HG02798 (cell line): ENCODE measurements at regions not wholly inside any gene's neighbourhood (a gene's known extent, or its start where the extent isn't known, plus 50 kb on each side); places are given as distances from the start of the nearest gene placed in this dataset.

Source experiments
- ATAC-seq: cut with Tn5 transposase; IDR thresholded peaks from one replicate; pipeline ENCODE4 v1.9.1; 2021; ENCODE audit warnings: mild to moderate bottlenecking; ENCODE audit not compliant: unreplicated experiment, poor library complexity

DNA sequence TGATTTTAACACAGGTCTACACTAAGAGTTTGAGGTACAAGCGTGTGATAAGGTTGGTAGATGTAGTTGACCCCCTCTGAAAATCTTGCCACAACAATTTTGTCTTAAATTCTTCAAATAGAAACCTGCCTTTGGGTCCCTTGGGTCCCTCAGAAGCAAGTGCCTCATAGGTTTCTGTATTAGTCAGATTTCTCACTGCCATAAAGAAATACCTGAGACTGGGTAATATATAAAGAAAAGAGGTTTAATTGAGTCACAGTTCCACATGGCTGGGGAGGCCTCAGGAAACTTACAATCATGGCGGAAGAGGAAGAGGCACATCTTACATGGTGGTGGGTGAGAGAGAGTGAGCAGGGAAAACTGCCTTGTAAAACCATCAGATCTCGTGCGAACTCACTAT lies 301.2 kb downstream of the MAP2K6 start:
- ATAC-seq, result no peak

DNA sequence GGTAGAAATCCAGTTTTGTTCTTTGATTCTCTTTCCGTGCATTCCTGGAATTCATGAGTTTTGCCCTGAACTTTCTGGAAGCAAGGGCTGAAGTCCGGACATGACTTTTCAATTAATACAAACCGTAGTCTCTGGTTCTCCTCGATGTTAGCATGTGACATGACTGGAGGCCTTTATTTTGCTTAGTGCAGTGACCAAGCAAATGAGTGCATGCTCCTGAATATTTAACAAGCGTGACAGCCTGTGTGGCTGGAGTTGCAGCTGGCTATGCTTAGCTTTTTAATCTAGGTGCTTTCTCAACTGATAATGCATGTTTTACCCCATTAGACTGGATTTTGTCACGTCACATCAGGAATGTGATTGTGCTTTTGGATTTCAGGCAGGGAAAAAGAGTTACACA lies 302.1 kb downstream of the MAP2K6 start:
- no peak for ATAC-seq

DNA sequence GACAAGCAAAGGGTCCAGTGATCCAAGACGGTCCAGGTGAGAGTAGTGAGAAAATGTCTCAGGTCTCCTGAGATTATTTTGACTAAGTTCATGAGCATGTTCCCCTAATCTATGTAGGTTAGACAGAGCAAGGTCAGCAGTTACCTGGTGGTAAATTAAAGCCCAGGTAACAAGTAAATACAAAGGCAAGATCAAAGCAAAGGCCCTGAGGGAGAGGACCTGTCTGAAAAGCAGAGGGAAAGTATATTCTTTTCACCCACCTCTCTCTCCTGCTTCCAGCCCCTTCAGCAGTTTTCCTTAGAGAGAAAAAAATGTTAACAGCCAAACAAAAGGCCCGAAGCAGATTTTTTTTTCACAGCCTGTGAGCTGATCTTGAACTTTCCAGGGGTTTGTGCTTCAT lies 302.7 kb downstream of the MAP2K6 start:
- no peak for ATAC-seq

GRCh38 chr17:69717819-69718218 lies 303.3 kb downstream of the MAP2K6 start:
- ATAC-seq, result no peak

- ATAC-seq, result no peak
Measured at GRCh38 chr17:69719474-69720048, 305.1 kb downstream of the MAP2K6 start.

DNA sequence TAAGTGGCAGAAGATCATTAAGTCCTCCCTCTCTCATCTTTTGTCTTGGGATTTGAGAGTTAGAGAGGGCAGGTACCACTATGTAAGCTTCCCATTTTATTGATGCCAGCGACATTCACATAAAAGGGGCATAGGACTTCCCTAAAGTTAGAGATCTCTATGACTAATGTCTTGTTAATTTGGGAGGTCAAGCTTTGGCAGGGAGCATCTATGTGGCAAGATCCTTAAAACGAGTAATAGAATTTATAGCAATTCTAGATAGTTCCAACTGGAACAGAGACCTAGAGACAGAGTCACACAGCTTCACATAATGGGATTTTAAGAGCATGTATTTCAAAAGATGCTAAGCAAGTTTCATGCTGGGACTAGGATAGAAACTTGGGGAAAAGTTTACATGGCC lies 308.0 kb downstream of the MAP2K6 start:
- no peak for ATAC-seq

GRCh38 chr17:69723316-69723715 lies 308.8 kb downstream of the MAP2K6 start:
- ATAC-seq, result no peak

GRCh38 chr17:69723741-69724140 lies 309.2 kb downstream of the MAP2K6 start:
- no peak for ATAC-seq

DNA sequence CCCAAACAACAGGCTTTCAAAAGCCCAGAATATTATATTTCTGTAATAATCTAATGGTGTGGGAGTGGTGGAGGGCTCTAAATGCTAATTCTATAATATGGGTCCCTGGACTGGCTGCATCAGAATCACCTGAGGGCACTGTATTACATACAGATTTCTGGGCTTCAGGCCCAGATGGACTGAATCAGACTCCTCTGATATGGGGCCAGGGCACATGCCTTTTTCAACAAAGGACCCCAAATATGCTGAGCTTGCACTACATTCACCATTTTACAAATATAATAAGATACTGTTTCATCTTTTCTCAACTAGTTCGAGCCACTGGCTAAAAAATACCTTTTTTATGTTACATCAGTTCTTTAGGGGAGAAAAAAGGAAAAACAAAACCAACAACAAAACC lies 309.7 kb downstream of the MAP2K6 start:
- no peak for ATAC-seq

DNA sequence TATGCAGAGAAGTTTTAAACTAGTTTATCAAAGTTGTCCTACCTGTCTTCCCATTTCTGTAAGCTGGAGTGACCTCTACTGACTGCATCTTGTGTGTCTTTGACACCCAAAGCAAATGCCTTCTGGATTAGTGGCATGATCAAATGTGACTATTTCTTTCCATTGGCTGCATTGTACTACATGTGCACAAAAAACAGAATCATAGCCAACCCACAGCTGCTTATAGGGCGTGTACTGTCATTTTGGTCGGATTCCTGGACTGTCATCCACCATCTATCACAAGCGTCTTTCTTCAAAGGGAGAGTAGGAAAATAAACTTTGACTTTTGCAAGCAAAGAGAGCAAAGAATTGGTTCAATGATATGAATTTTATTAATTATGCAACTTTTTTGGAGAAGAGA lies 310.6 kb downstream of the MAP2K6 start:
- no peak for ATAC-seq

DNA sequence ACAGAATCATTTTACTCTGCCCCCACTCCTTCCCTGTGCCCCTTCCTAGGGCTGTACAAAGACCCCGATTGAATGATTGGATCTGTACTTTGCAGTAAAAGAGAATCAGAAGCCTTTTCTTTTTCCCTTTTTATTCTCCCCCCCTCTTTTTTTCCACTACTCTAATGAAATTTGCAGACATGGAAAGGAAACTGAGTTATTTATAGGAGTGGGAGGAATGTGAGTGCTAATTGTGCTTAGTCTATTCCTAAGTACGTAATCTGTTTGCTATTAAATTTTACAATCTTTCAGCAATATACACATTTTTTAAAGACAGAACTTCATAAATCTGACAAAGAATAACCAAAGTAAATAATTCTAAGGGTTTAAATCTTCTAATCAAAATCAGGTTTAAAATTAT lies 314.3 kb downstream of the MAP2K6 start:
- ATAC-seq, result no peak

DNA sequence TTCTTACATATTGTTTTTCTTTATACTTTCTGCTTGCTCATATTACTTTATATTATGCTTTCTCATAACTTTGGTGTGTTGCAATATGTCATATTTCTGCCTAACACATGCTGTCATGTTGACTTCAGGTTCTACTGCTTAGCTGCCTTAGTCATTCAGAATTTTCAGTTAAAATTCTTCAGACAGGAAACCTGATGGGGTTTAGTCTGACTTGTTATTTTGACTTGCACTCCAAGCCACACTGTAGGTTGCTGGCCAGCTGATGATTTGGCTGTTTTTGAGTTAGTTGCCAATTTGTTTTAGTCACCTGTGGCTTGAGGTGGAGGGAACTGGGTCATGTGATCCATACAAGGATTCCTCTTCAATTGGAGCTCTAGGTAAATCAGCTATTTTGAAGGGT lies 315.4 kb downstream of the MAP2K6 start:
- ATAC-seq, result no peak

DNA sequence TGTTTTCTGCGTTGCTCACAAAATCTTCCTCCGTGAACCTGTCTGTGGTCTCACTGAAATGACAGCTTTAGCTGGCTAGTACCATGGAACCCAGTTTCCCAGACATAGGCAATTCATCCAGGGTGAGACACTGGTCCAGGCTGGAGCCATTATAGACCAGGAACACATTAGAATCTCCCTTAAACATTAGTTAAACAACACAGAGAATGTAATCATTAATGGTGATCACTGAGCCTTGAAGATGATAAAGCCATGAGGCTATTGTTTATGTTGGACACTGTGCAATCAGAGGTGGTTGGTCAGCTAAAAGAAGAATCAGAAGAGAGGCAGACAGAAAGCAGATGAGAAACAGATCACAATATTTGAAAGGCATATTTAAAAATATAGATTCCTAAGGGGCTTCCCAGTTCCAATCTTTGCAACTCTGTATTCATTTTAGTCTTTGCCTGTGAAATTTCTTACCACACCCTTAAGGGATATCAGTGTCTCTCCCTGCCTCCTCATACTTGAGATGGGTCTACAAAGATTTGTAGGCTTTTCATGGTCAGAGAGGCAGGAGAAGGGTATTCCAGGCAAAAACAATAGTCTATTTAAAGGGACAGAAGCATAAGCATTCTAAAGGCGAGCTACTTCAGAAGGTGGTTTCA lies 317.9 kb downstream of the MAP2K6 start:
- ATAC-seq, result no peak

DNA sequence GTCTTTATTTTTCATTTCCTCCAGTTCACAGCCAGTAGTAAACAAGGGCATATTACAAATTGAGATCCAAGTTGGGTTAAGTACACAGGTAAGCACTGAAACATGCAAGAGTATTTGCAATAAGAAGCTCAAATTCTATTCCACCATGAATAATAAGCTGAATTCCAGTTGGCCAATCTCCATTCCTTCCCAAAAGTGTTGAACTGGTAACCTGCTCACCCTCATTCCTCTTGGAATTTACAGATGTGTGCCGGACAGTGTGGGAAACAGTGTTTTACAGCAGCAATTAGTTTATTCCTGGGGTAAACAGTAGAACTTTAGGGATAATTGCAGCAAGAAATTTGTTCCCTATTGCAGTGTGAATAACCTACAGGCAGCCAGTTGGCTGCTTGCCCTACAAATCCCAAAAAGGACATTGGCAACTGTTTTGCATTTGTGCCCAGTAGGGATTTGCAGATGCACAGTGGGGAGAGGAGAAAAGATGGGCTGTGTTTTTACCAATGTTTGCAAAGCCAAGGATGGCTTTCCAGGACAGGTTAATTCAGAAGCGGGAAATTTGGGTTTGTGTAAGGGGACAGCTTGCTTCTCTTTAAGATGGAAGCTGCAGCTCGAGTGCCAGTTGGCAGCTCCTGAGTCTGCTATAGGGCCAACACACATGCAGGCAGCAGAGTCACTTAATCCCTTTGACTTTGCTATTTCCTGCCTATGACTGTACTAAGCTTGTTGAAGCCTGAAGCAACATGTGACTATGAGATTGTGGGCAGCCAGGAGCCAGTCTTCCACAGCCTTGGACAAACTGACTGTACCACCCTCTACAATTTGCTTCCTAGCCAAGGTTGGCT lies 318.9 kb downstream of the MAP2K6 start:
- ATAC-seq, result no peak

DNA sequence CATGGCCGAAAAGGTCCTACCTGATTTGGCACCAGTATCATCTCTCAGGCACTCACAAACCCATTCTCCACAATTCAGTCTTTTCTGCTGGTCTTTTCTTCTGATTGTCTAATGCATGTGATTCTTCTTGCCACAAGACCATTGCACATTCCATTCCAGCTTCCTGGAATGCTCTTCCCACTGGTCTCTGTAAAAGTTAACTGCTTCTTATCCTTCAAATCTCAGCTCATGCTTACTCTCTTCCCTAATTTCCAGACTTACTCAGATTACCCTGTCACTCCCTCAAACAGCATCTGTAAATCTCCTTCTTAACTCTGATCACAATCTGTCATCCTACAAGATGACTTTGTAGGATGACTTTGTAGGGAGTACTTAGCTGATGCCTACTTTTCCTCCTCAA lies 320.2 kb downstream of the MAP2K6 start:
- ATAC-seq, result no peak

- no peak for ATAC-seq
Measured at GRCh38 chr17:69735285-69735684, 320.8 kb downstream of the MAP2K6 start.

- no peak for ATAC-seq
Measured at GRCh38 chr17:69743091-69743490, 328.6 kb downstream of the MAP2K6 start.

- ATAC-seq, result no peak
Measured at GRCh38 chr17:69744512-69745070, 330.1 kb downstream of the MAP2K6 start.

DNA sequence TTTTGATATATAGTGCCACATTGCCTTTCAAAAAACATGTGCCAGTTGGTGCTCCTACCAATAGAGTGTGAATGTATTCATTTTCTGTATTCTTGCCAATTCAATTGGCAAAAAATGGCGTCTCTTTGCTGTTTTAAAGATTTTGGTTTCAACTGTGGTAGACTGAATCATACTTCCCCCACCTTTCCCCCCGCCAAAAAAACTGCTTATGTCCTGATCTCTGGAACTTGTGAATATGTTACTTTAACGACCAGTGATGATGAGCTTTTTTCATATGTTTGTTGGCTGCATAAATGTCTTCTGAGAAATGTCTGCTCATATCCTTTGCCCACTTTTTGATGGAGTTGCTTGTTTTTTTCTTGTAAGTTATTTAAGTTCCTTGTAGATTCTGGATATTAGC lies 325.1 kb upstream of the KCNJ16 start:
- ATAC-seq, result no peak

GRCh38 chr17:69757688-69758430 lies 317.2 kb upstream of the KCNJ16 start:
- no peak for ATAC-seq

DNA sequence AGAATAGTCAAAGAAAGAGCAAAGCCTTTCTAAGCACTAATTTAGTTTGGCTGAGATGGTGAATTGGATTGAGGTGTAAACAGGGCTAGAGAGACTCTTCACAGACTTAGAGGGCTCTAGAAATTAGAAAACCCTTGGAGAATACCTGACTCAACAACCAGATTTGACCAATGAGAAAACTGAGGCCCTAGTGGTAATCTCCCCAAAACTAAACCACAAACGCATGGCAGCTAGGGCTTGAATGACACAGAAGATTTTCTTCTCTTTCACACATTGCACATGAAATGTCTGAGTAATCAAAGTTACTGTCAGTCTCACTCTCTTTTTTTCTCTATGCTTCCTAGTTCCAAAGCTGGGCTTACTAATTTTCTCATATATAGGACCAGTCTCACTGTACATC lies 314.5 kb upstream of the KCNJ16 start:
- ATAC-seq, result no peak
